NT2/D1 (cell line): ENCODE measurements at regions not wholly inside any gene's neighbourhood (a gene's known extent, or its start where the extent isn't known, plus 50 kb on each side); places are given as distances from the start of the nearest gene placed in this dataset.

Experiments
- SUZ12 ChIP-seq: IDR thresholded peaks from 2 replicates; pipeline ENCODE4 v1.6.1; 2011; ENCODE audit not compliant: insufficient read length, insufficient read depth; ENCODE audit errors: extremely low read depth
- YY1 ChIP-seq: IDR thresholded peaks from 2 replicates; pipeline ENCODE4 v1.6.1; 2011; ENCODE audit not compliant: insufficient read length, insufficient read depth
- ZNF274 ChIP-seq: IDR thresholded peaks from 2 replicates; pipeline ENCODE4 v1.6.1; 2011; ENCODE audit warnings: mild to moderate bottlenecking, low read depth, low read length

DNA sequence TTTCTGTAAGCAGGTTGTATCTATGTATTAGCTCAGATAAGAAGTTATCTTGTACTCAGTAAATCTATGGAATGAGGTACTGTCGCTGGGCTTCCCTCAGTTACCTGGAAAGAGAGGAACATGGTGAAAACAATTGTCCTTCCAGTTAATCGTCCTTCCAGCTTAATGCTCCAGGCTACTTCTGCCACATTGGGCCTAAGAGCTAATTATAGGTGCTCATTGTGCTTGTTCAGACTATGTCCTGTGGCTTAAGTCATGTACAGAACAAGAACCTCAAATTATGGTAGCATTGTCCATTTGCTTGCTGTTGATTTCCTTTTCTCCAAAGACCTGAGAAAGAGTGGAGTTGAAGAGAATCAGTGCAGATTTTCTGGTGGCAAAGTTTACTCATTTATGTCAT, 86.1 kb upstream of the MBL2 start:
- no peak for TF ChIP-seq ZNF274
- TF ChIP-seq YY1, result no peak
- TF ChIP-seq SUZ12, result no peak
